HCT116 (cell line): ENCODE measurements at regions not wholly inside any gene's neighbourhood (a gene's known extent, or its start where the extent isn't known, plus 50 kb on each side); places are given as distances from the start of the nearest gene placed in this dataset.

ENCODE experiments used
- ATAC-seq: fragments of 200-7000 bp; cut with Tn5 transposase; 2 replicates; pipeline ENCODE4 v1.9.1; 2020; ENCODE audit warnings: mild to moderate bottlenecking, moderate library complexity
- BruUV-seq: library from RNA; stranded (reverse); fragments of 400-500 nt; replicated peaks from 2 replicates; lab custom pipeline; 2021; lab: Mats Ljungman, UMichigan
- CTCF ChIA-PET: fragments of 300-600 bp; sonication (Branson Sonifier 250); formaldehyde crosslinking; loops from one replicate; lab custom pipeline; 2021; ENCODE audit warnings: antibody characterized with exemption; lab: Charles Lee
- POLR2A ChIA-PET: fragments of 300-600, 350-600 bp; sonication (Branson Sonifier 250); formaldehyde crosslinking; loops from one replicate; lab custom pipeline; 2021; ENCODE audit warnings: antibody characterized with exemption; lab: Charles Lee
- RAD21 ChIA-PET, 2 experiments: fragments of 300-600 bp; sonication (Branson Sonifier 250); formaldehyde crosslinking; loops; one replicate each; lab custom pipeline; 2023; ENCODE audit warnings: low total read pairs in 2 of 2; ENCODE audit not compliant: uncharacterized antibody in 2 of 2, unreplicated experiment in 2 of 2, low non-redundant PET in 1 of 2; lab: Charles Lee
- DNase-seq: peaks from one replicate; pipeline ENCODE4 v3.0.0-alpha.2; 2010; ENCODE audit warnings: low read depth, low spot score
- H2AFZ ChIP-seq: fragments of 200-600 bp; shearing (Covaris generic), sonication (generic); 2 replicates; pipeline ENCODE4 v1.6.1; 2017; ENCODE audit warnings: low read depth, mixed run types, mixed read lengths, antibody characterized with exemption, low read length; ENCODE audit not compliant: poor library complexity, severe bottlenecking
- H3K27ac ChIP-seq: 2 replicates; pipeline ENCODE4 v1.5.1; 2012; ENCODE audit warnings: low read depth, low read length
- H3K27me3 ChIP-seq: fragments of 200-600 bp; sonication (generic); 2 replicates; pipeline ENCODE4 v1.6.1; 2016; ENCODE audit warnings: mixed run types, low read length, mixed read lengths; ENCODE audit not compliant: insufficient read depth
- H3K36me3 ChIP-seq, 2 experiments: fragments of 200-500 bp in 1 of 2; fragments of 200-600 bp in 1 of 2; sonication (Bioruptor generic) in 1 of 2; sonication (generic) in 1 of 2; 2 replicates each; pipeline versions ENCODE4 v1.5.1 to v1.6.1; 2014 to 2016; ENCODE audit warnings: low read length in 2 of 2, inconsistent platforms in 1 of 2, mixed read lengths in 1 of 2, mixed run types in 1 of 2; ENCODE audit not compliant: insufficient read depth in 2 of 2, control insufficient read depth in 1 of 2
- H3K4me1 ChIP-seq, 2 experiments: fragments of 200-600 bp in 1 of 2; sonication (generic) in 1 of 2; 2 replicates each; pipeline versions ENCODE4 v1.5.1 to v1.6.1; 2012 to 2017; ENCODE audit warnings: low read length in 2 of 2, inconsistent platforms in 1 of 2, mild to moderate bottlenecking in 1 of 2, mixed read lengths in 1 of 2, mixed run types in 1 of 2, moderate library complexity in 1 of 2; ENCODE audit not compliant: insufficient read depth in 2 of 2, control insufficient read depth in 1 of 2
- H3K4me2 ChIP-seq: fragments of 200-600 bp; sonication (generic); 2 replicates; pipeline ENCODE4 v1.6.1; 2017; ENCODE audit warnings: mixed run types, low read length, mixed read lengths
- H3K4me3 ChIP-seq, 2 experiments: fragments of 200-600 bp in 1 of 2; sonication (generic) in 1 of 2; replicated peaks in 1 of 2; 2 replicates each; pipeline ENCODE4 v1.5.1; 2011 to 2016; ENCODE audit warnings: low read length in 2 of 2, control low read depth in 1 of 2, low read depth in 1 of 2, mild to moderate bottlenecking in 1 of 2, mixed read lengths in 1 of 2, mixed run types in 1 of 2
- H3K79me2 ChIP-seq: fragments of 200-600 bp; sonication (generic); 2 replicates; pipeline ENCODE4 v1.6.1; 2017; ENCODE audit warnings: mild to moderate bottlenecking, mixed run types, low read length, moderate library complexity, mixed read lengths; ENCODE audit not compliant: insufficient read depth
- H3K9ac ChIP-seq: fragments of 200-600 bp; sonication (generic); 2 replicates; pipeline ENCODE4 v1.6.1; 2016; ENCODE audit warnings: low read length, mixed read lengths
- H3K9me2 ChIP-seq: fragments of 200-600 bp; sonication (generic), shearing (Covaris generic); 2 replicates; pipeline ENCODE4 v1.6.1; 2017; ENCODE audit warnings: mixed run types, mild to moderate bottlenecking, moderate library complexity; ENCODE audit not compliant: insufficient read depth
- H3K9me3 ChIP-seq, 2 experiments: fragments of 200-500 bp in 1 of 2; fragments of 200-600 bp in 1 of 2; sonication (Bioruptor generic) in 1 of 2; sonication (generic) in 1 of 2; 2 replicates each; pipeline ENCODE4 v1.6.1; 2014 to 2017; ENCODE audit warnings: low read length in 2 of 2, mixed read lengths in 2 of 2, inconsistent platforms in 1 of 2, low read depth in 1 of 2, mild to moderate bottlenecking in 1 of 2, mixed run types in 1 of 2, moderate library complexity in 1 of 2; ENCODE audit not compliant: control insufficient read depth in 1 of 2, insufficient read depth in 1 of 2
- H4K20me1 ChIP-seq: fragments of 200-600 bp; sonication (generic), shearing (Covaris generic); 2 replicates; pipeline ENCODE4 v1.6.1; 2017; ENCODE audit warnings: mixed run types, mild to moderate bottlenecking, moderate library complexity; ENCODE audit not compliant: insufficient read depth
- ATF3 ChIP-seq: IDR thresholded peaks from 2 replicates; pipeline ENCODE4 v1.6.1; 2012
- CBX3 ChIP-seq: IDR thresholded peaks from 2 replicates; pipeline ENCODE4 v1.6.1; 2012; ENCODE audit warnings: low read depth
- EGR1 ChIP-seq: IDR thresholded peaks from 2 replicates; pipeline ENCODE4 v1.6.1; 2012; ENCODE audit warnings: low read depth
- ELF1 ChIP-seq: IDR thresholded peaks from 2 replicates; pipeline ENCODE4 v1.6.1; 2012; ENCODE audit warnings: low read depth, borderline replicate concordance
- EZH2phosphoT487 ChIP-seq: fragments of 200-600 bp; IDR thresholded peaks from 2 replicates; pipeline ENCODE4 v1.6.1; 2018; ENCODE audit warnings: antibody characterized with exemption, borderline replicate concordance
- MAX ChIP-seq: IDR thresholded peaks from 2 replicates; pipeline ENCODE4 v1.6.1; 2012
- POLR2A ChIP-seq: IDR thresholded peaks from 2 replicates; pipeline ENCODE4 v1.7.0; 2011; ENCODE audit warnings: borderline replicate concordance; ENCODE audit not compliant: insufficient read depth, insufficient read length; ENCODE audit errors: extremely low read depth
- RAD21 ChIP-seq: IDR thresholded peaks from 2 replicates; pipeline ENCODE4 v1.6.1; 2012; ENCODE audit warnings: low read depth, mild to moderate bottlenecking
- REST ChIP-seq: IDR thresholded peaks from 2 replicates; pipeline ENCODE4 v1.6.1; 2012; ENCODE audit warnings: low read depth
- SP1 ChIP-seq: IDR thresholded peaks from 2 replicates; pipeline ENCODE4 v1.6.1; 2012; ENCODE audit warnings: low read depth
- SRF ChIP-seq: IDR thresholded peaks from 2 replicates; pipeline ENCODE4 v1.6.1; 2012; ENCODE audit warnings: low read depth
- ZFX ChIP-seq: fragments of 450-650 bp; IDR thresholded peaks from 2 replicates; pipeline ENCODE4 v1.6.1; 2017
- ZNF274 ChIP-seq: fragments of 200-500 bp; sonication (Bioruptor generic); IDR thresholded peaks from 2 replicates; pipeline ENCODE4 v1.6.1; 2014; ENCODE audit warnings: mild to moderate bottlenecking, low read depth, low read length, inconsistent platforms
- intact Hi-C: fragments of 100-400 bp; cut with micrococcal nuclease; formaldehyde crosslinking; loops from 2 replicates; pipeline ENCODE4 v1.10.0; 2022

- TF ChIP-seq REST (no peak), EZH2phosphoT487 (no peak), ATF3 (no peak), RAD21 (no peak), ZNF274 (no peak), CBX3 (no peak), SRF (no peak)
- TF ChIP-seq, all 23 proteins: peak for 0
Measured at GRCh38 chr6:86511962-86512361, 425.4 kb upstream of the HTR1E start (continued).

- ATAC-seq (no peak), DNase-seq (no peak)
- Histone ChIP-seq H3K27me3 (no peaks in the 10 kb centered on the region), H3K4me2 (no peak overlapping the region), H3K27ac (no peak overlapping the region), H3K9me2 (no peaks in the 10 kb centered on the region), H2AFZ (no peak overlapping the region), H3K4me3 (no peak overlapping the region), H3K9ac (no peak overlapping the region), H4K20me1 (no peaks in the 10 kb centered on the region), H3K9me3 (no peaks in the 10 kb centered on the region), H3K79me2 (no peaks in the 10 kb centered on the region), H3K4me1 (no peaks in the 10 kb centered on the region), H3K36me3 (no peaks in the 10 kb centered on the region)
- ChIA-PET CTCF (no interaction called here), POLR2A (no interaction called here), RAD21 (no interaction called here)
- no TSS peak for BruUV-seq
- TF ChIP-seq EGR1 (no peak), POLR2A (no peak), SP1 (no peak), MAX (no peak), ZNF274 (no peak), RAD21 (no peak), ZFX (no peak), ELF1 (no peak)
- intact Hi-C loops, result no loop called here
Measured at GRCh38 chr6:86508230-86508629, 429.1 kb upstream of the HTR1E start.
